ENCODE measurements at regions not wholly inside any gene's neighbourhood (a gene's known extent, or its start where the extent isn't known, plus 50 kb on each side); places are given as distances from the start of the nearest gene placed in this dataset.

DNA sequence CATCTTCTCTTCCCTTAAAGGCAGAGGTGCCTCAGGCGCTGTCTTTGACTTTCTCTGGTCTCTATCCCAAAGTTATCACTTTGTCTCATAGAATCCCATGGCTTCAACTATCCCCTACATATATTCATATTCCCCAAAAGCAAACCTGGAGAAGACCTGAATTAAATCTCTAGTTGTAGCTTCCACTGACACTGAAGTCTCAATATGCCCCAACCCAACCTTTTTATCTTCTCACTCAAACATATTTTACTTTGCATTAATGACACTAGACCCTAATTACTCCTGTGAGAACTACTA lies 354.5 kb upstream of the DUSP10 start:
- DNase-seq = no peak

DNA sequence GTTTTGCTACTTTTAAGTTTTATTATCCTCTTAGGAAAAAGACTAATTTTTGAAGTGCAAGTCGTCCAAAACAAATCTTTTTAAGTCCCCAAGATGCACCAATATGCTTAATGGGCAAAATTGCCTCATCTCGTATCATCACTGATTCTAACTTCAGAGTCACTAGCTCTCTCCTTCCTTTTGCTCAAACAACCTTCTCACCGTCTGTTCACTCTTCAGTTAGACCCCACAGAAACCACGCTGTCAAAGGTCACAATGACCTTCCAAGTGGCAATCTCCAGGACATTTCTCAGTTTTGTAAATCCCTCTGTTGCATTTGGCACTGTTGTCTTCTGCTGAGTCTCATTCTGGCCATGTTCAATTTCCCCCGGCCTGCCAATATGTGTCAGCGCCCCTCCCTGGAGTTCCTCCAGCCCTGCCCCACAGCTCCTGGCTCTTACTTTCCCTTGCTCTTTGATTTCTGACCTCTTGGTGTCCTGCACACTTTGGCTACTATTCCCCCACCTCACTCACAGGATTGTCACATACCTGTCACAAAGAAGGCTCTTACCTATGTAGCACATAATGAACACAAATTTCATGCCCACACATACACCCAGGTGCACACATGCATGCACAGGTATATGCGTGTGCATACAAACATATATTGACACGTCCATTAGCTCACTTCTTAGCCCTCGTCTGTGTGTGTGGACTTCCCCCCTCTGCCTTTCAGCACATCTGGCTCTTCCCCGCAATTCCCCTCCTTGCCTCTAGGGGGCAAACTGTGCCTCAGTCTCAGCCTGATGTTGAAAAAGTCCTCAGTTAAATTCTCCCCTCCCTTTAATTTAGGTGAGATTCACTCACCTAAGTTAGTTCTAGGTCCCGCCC lies 354.0 kb upstream of the DUSP10 start:
- peak in 1 of 2 experiments; percentile 8 for DNase-seq

DNA sequence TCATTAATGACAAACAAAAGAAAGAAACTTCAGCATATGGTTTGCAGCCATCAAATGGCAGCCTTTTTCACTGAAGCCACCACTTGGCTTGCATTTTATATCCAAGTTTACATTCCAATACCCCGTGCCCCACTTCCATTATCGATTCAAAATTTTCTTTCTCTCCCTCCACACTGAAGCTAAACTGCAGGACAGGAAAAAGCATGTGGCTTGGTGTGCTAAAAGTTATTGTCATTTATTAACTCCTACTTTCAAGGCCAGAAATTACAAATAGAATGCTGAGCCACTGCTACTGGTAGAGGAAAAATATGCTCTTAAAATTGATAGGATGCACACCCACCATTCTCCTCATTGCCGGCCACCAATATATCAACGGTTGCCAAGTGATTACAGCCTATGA lies 351.6 kb upstream of the DUSP10 start:
- DNase-seq = no peak

DNA sequence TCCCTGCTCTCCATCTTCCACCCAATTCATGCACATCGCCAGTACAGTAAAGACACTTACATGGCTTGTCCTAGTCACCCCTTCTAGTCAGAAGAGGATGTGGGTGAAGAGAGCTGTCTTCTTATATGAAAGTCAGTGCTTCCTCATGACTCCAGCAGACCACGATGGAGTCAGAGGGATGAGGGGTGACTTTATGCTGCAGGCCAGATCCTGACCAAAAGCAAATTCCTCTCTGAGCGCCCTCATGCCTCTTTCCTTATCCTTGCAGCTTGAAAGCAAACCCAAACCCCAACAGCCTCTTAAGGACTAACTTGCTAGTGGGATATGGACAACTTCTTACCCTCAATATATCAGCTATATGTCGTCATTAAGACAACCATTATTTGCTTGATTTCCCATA lies 348.2 kb upstream of the DUSP10 start:
- no peak for DNase-seq

DNA sequence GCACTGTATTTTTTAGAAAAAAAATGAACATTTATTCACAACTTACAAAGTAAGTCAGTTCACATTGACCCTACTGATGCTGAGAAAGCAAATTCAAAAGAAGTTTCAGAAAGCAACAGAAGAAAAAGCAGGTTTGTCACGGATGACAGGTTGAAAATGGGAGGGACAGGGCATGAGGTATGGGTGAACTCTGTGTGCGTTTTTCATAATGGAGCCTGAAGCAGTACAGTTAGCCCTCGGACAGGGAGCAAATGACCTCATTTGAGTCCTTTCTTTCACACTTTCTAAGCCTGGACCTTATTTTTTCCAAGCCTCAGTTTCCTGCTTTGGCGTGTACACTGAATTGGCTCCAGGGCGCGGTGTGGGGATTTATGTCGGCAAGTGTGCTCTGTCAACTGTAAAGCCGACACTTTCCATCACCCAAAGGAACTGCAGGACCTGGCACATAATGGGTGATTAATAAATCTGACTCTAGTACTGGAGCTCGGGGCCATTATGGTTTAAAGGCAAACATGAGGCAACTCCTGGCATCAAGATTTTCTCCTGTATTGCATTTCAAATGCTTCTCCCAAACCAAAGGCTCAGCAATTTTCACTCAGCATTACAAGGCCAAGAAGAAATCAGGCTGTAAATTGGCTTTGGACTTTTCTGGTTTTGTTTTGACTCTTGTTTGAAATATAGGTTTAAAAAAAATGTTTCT lies 345.5 kb upstream of the DUSP10 start:
- DNase-seq = no peak

DNA sequence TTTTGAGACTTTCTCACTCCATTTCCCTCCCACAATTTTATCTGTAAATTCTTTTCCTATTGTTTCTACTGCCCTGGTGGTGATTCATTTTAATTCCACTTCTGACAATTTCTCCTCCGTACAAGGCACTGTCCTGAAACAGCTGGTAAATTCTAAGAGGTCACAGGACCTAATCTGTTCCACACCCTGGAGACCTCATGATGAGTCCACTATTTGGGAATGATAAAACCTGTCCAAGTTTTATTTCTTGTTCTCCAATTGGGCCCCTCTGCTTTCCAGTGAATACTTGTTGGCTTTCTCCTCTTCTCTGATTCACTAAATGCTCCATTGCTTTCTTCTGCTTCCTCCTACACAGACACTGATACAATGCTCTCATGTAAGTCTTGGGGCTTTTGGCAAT lies 343.1 kb upstream of the DUSP10 start:
- DNase-seq = no peak

DNA sequence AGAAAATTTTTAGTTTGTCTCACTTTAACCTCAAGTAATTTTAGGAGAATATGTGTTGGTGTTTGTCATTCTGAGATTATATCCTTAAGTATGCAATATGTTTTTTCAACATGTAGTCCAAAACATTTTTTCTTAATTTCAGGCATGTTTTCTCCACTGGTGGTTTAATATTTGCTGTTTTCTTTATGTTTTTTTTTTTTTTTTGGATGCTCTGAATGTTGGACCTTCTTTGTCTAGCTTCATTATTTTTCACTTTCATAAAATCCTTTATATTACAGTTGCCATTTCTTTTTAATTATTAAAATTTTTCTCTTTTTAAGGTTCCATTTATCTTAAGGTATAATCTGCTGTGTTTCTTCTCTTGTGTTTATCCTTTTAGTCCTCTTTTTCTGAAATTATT lies 342.2 kb upstream of the DUSP10 start:
- no peak for DNase-seq

DNA sequence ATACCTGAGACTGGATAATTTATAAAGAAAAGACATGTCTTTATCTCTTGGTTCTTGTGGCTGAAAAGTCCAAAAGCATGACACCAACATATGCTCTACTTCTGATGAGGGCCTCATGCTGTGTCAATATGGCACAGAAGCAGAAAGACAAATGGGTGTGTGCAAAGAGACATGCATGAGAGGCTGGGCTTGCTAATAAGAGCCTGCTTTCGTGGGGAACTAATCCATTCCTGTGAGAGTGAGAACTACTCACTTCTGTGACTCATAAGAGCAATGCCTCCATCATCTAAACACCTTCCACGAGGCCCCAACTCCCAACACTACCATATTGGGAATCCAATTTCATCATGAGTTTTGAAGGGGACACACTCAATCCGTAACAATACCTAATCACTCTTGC lies 340.0 kb upstream of the DUSP10 start:
- DNase-seq = no peak

DNA sequence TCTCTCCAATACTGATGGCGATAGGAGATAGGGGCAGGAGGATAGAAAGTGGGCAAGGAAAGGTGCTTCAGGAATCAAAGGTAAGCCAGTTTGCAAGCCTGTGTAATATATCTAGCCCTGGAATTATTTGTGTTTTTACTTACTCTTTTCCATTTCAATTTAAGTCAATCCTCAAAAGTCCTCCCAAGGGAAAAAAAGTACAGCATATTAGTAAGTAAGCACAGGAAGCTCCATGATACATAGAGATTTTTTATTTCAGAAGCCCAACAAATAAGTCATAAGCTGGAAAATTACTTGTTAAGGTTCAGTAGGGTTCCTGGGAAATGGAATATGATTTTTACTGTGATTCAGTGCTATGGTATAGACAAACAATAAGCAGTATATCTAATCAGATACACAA lies 337.7 kb upstream of the DUSP10 start:
- DNase-seq = no peak

DNA sequence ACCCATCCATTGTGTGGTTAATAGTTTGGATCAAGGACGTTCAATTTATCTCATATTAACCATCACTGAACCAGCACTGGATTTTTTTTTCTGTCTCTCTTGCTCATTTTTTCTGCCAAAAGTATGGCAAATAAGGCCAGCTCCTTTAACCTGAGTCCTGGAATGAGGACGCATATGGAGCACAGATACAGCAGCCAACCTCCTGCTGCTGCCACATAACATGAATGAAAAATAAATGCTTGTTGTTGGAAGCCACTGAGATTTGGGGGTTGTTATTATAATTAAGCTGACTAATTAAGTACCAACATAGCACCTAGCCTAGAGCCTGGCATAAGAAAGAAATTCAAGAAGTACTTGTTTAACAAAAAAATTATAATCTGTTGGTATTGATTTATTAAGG lies 335.3 kb upstream of the DUSP10 start:
- no peak for DNase-seq

DNA sequence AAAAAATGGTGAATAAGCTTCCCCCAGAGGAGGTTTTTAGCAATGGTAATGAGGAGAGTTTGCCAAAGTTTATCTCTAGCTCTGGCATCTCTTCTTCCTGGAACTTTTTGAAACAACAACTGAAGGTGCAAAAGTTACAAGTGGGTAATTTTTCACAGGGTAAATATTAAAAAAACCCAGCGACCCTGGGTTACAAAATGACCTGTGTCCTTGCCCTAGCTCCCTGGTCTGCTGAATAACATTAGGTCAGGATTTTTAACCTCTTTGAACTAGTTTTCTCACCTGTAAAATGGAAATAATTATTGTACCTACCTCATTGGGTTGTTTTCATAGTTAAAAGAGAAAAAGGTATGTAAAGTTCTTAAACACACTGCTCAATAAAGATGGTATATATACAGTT lies 332.4 kb upstream of the DUSP10 start:
- no peak for DNase-seq

DNA sequence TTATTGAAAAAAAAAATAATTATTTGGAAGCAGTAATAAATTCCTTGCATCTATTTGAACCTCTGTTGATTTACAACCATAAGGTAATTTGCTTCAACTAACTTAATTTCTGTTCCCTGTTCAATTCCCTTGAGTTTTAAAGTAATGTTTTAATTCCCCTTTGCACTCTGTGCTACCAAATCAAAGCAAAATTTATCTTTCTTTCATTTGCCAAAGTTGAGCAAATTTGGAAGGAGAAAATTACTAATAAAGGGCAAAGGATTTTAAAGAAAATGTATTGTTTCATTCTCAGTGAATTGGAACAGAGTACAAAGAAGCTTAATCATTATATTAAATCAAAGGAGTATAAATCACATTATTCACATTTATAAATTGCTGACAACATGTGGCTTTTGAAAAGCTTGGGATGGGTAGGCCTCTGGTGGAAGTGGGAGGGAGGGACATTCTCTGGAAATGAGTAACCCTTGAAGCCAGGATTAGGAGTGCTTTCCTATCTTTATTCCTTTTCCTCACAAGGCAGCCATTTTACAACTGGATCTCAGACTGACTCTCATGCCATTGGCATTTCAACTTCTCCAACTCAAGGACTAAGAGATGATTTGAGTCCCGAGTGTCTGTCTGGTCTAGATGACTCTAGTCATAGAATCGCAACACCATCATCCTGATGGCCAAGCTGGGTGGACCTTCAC lies 331.6 kb upstream of the DUSP10 start:
- DNase-seq = no peak

DNA sequence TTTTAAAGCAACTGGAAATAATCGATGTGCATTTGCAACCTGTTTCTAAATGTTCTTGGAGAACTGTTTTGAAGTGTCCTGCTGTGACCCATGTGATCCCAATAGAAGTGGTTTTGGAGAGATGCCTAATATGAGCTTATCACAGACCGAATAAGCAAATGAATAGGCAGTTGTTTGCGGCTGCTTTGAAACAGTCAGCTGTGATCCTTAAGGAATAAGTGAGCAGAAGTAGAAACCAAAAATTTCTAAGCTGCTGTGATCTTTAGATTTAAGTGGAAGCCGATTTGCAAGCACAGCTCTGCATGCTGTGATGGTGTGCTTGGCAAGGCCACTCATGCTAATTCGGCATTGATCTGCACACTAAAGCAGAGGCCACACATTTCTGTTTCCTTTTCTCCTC lies 329.5 kb upstream of the DUSP10 start:
- no peak for DNase-seq

DNA sequence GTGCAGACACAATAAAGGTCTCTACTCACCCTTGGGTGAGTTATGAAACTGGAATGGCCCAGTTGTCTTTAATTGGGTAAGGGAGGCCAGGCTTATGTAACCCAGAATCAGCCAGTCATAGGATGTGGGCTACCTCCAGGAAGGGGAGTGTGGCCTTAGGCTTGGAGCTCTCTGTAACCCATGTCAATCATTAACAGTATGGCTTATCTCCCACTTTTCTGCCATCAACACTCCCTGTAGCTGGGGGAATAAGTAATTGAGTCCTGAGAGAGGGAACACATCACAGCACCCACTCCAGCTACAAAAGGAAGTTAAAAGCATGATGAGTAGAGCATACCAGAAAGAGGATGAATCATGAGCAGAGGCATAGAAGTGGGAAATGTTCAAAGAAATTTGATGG lies 327.0 kb upstream of the DUSP10 start:
- DNase-seq = no peak

DNA sequence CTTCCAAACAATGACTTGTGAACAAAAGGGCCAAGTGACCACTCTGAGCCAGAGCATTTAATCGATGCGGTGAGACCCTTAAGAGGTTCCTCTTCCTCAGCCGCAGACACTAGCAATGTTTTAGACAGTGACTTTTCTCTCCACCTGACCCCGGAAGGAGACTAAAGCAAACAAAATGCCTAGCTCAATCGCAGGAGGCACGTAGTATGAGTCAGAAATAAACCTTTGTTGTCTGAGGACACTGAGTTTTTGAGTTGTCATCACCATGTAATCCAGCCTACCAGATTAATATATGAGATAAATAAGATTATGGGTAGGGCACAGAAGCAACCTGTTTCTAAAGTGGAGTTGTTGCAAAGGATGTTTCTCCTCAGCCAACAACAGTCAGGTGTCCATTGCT lies 326.2 kb upstream of the DUSP10 start:
- no peak for DNase-seq

DNA sequence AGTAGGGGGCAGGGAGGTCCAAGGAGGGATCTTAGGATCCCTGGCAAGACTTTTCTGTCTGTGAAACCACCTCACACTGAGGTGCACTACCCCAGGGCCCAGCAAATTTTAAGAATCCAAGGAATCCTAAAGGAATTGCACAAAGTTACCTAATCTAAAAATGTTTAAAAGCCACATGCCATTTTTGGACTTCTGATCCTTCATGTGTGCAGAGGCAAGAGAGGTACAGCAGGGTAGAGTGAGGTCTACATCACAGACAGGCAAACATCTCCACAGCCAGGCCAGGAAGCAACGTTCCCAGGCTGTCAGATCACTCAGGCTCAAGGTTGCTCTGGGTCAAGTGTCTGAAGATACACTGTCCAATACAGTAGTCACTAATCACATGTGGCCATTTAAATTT lies 324.6 kb upstream of the DUSP10 start:
- no peak for DNase-seq

DNA sequence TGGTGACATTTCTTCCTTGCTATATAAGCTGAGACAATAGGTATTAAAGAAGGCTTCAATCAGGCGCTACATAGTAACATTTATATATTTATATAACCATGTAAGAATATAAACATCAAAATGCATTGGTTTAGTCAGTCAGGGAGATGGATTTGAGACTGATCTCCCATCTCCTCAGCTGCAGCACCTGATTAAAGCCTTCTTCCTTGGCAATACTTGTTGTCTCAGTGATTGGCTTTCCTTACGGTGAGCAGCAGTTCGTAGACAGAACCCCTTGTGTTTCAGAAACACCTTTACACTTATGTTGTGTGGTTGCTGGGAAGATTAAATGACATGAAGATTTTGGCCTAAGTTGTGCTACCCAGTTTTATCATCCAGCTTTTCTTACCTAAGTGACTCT lies 323.3 kb upstream of the DUSP10 start:
- DNase-seq = no peak

DNA sequence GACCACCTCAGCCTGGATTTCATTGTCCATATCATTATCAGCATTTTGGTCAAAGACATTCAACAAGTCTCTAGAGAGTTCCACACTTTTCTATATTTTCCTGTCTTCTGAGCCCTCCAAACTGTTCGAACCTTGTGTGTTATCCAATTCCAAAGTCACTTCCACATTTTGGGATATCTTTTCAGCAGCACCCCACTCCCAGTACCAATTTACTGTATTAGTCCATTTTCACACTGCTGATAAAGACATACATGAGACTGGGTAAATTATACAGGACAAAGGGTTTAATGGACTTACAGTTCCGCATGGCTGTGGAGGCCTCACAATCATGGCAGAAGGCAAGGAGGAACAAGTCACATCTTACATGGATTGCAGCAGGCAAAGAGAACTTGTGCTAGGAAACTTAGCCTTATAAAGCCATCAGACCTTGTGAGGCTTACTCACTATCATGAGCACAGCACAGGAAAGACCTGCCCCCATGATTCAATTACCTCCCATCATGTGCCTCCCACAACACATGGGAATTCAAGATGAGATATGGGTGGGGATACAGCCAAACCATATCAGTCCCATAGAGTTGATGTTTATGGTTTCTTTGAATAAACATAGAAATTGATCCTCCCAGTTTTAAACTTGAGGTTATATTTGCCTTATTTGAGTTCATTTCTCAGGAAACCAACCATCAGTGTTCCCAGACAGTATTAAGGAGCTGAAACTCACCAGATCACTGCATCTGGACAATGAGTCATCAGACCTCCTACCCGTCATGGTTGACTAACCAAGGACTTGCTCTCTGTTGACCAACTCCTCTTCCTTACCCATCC lies 322.7 kb upstream of the DUSP10 start:
- DNase-seq = no peak

DNA sequence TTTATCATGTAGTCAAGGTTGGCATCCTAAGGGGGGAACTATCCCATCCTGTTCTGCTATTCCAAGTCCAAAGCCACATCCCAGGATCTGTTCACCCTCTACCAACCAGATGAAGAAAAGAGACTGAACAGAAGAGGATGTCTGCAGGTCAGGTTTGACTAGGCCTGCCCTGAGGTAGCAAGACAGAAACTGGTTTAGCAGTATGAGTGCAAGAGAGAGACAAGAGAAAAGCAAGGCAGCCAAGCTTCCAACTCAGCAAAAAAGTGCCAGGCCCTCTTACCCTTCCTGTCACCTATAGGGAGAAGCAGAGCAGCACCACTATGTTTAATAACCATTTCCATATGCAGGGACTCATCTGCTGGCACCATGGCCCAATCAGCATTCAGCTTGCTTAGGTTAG lies 320.8 kb upstream of the DUSP10 start:
- DNase-seq = no peak

DNA sequence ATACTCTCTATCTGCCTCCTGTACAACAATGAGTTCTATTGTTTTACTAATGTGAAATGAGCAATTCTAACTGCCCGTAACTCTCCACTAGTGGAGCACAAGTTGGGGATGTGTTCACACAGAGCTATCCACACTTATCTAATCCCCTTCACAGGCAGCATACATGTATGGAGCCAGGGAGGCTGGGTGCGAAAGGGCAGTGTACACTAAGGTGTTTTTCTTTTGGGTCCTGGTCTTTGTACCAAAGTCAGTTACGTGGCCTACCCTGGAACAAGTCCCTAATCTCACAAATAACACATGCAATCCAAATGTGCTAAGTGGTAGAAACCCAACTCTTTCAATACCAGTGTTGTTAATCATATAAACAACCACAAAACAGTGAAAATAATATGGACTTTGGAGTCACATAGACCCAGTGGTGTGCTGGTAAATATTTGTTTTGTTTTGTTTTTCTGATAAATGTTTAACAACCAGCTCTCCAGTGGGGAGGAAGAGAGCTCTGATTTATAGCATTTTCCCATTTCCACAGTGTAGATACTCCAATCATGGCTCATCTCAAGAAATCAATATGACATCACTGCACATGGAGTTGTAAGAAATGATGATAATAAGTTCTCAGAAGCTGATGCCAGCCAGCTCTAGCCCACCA lies 319.9 kb upstream of the DUSP10 start:
- no peak for DNase-seq

DNA sequence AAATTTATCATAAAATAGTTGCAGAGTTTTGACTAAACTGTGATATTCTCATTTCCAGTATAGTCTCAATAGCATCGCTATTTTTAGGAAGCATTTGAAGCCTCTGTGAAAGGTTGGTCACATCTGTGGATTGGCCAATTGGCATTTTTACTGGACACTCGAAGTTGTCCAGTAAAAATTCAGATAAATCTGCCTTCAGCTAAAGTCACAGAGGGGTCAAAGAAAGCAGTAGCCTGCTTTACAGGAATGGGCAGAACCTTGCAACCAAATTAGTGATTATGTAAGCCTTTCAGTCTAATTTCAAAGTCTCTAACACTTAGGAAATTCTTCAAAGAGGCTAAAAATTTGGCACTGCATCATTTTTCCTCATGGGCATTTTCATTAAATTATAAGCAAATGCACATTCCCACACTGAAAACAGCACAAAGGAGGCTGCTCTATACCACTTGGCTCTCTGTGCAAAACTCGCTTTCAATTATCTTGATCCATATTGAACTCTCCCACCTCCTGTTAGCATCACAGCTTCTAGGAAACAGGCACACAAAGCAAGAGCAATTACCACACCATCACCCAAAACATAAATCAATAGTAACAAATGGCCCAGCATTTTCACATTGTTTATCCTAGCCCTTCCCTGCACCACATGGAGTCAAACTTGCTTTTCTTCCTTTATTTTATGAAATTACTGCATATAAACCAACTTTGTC lies 318.5 kb upstream of the DUSP10 start:
- DNase-seq = no peak

DNA sequence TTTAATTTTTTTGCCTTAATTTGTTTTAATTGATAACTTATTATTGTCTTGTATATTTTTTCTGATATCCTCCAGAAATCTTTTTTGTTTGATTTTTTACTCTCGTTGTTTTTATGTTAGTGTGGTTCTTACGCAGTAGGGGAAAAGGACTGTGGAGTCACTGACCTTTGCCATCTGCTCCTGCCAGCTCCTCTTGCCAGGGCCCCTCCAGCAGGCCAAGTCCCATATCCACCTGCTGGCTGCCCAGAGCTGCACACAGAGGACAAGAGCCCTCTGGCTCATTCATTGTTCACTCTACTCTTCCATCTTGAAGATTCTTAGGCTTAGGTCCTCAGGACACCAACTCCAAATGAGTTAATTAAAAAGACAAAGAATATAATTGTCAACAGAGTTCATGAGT lies 316.4 kb upstream of the DUSP10 start:
- DNase-seq = no peak
